HG03520 (cell line): ENCODE measurements at regions not wholly inside any gene's neighbourhood (a gene's known extent, or its start where the extent isn't known, plus 50 kb on each side); places are given as distances from the start of the nearest gene placed in this dataset.
"Not testable (repeated sequence)": the region's sequence is repeated elsewhere in the genome, so short reads cannot be mapped to it uniquely, and the experiment has no call there.

Source experiments
- ATAC-seq: cut with Tn5 transposase; IDR thresholded peaks from one replicate; pipeline ENCODE4 v1.9.1; 2021; ENCODE audit warnings: mild to moderate bottlenecking, moderate library complexity; ENCODE audit not compliant: unreplicated experiment

- no peak for ATAC-seq
These were observed 234.3 kb downstream of the ABCC12 start for GRCh38 chr16:47921535-47921934.

- ATAC-seq = no peak
These were observed 235.1 kb downstream of the ABCC12 start for GRCh38 chr16:47920709-47921108.

GRCh38 chr16:47917118-47917517 is 238.7 kb downstream of the ABCC12 start:
- ATAC-seq = no peak

- no peak for ATAC-seq
These were observed 239.5 kb downstream of the ABCC12 start for GRCh38 chr16:47916266-47916665.

GRCh38 chr16:47907109-47907508 is 248.7 kb downstream of the ABCC12 start:
- no peak for ATAC-seq

GRCh38 chr16:47905771-47906170 is 250.0 kb downstream of the ABCC12 start:
- ATAC-seq = no peak

- ATAC-seq = no peak
These were observed 251.1 kb downstream of the ABCC12 start for GRCh38 chr16:47904691-47905090.

GRCh38 chr16:47903470-47903869 is 252.3 kb downstream of the ABCC12 start:
- ATAC-seq = no peak

- ATAC-seq = not testable (repeated sequence)
These were observed 258.7 kb downstream of the ABCC12 start for GRCh38 chr16:47897105-47897504.

GRCh38 chr16:47895146-47895545 is 260.6 kb downstream of the ABCC12 start:
- ATAC-seq = no peak

GRCh38 chr16:47892999-47893398 is 262.8 kb downstream of the ABCC12 start:
- ATAC-seq = no peak

- ATAC-seq = no peak
These were observed 267.1 kb downstream of the ABCC12 start for GRCh38 chr16:47888734-47889133.

- no peak for ATAC-seq
These were observed 267.7 kb downstream of the ABCC12 start for GRCh38 chr16:47888142-47888541.

GRCh38 chr16:47887496-47887895 is 268.3 kb downstream of the ABCC12 start:
- ATAC-seq = no peak

GRCh38 chr16:47886631-47887415 is 269.0 kb downstream of the ABCC12 start:
- no peak for ATAC-seq

- ATAC-seq = no peak
These were observed 269.7 kb downstream of the ABCC12 start for GRCh38 chr16:47886139-47886538.

- no peak for ATAC-seq
These were observed 270.3 kb downstream of the ABCC12 start for GRCh38 chr16:47885489-47885888.

- no peak for ATAC-seq
These were observed 271.6 kb downstream of the ABCC12 start for GRCh38 chr16:47884116-47884725.

- ATAC-seq = no peak
These were observed 274.2 kb downstream of the ABCC12 start for GRCh38 chr16:47881574-47881973.

GRCh38 chr16:47880653-47881052 is 275.1 kb downstream of the ABCC12 start:
- ATAC-seq = no peak

- no peak for ATAC-seq
These were observed 278.6 kb downstream of the ABCC12 start for GRCh38 chr16:47877166-47877565.

- no peak for ATAC-seq
These were observed 279.3 kb downstream of the ABCC12 start for GRCh38 chr16:47876511-47876910.

- no peak for ATAC-seq
These were observed 282.4 kb downstream of the ABCC12 start for GRCh38 chr16:47873434-47873833.
